DND-41 (cell line): ENCODE measurements at regions not wholly inside any gene's neighbourhood (a gene's known extent, or its start where the extent isn't known, plus 50 kb on each side); places are given as distances from the start of the nearest gene placed in this dataset.
A peak's percentile ranks its signal among the peaks of the same experiment; 100 is the strongest.

Experiments
- ATAC-seq: fragments of 200-7000 bp; cut with Tn5 transposase; 3 replicates; pipeline ENCODE4 v1.9.1; 2021; ENCODE audit warnings: low read depth; ENCODE audit not compliant: insufficient read depth
- DNase-seq: peaks from one replicate; pipeline ENCODE4 v3.0.0-alpha.2; 2020
- H2AFZ ChIP-seq: 2 replicates; pipeline ENCODE4 v1.6.0; 2012; ENCODE audit warnings: low read depth, low read length
- H3K27ac ChIP-seq: 2 replicates; pipeline ENCODE4 v1.5.1; 2012; ENCODE audit warnings: low read length, inconsistent platforms
- H3K27me3 ChIP-seq: fragments of 200-600 bp; sonication (generic); 2 replicates; pipeline ENCODE4 v1.6.0; 2012; ENCODE audit warnings: low read length, mild to moderate bottlenecking, inconsistent platforms; ENCODE audit not compliant: insufficient read depth, poor library complexity
- H3K36me3 ChIP-seq: 2 replicates; pipeline ENCODE4 v1.5.1; 2012; ENCODE audit warnings: low read length, inconsistent platforms; ENCODE audit not compliant: insufficient read depth
- H3K4me1 ChIP-seq: 2 replicates; pipeline ENCODE4 v1.5.1; 2012; ENCODE audit warnings: mild to moderate bottlenecking, low read length; ENCODE audit not compliant: insufficient read depth
- H3K4me2 ChIP-seq: 2 replicates; pipeline ENCODE4 v1.6.0; 2012; ENCODE audit warnings: mild to moderate bottlenecking, moderate library complexity, low read length, inconsistent platforms; ENCODE audit not compliant: insufficient read depth
- H3K4me3 ChIP-seq, 2 experiments: fragments of 200-600 bp in 1 of 2; shearing (Covaris generic) in 1 of 2; 2 replicates each; pipeline ENCODE4 v1.5.1; 2012 to 2016; ENCODE audit warnings: inconsistent platforms in 2 of 2, low read length in 2 of 2, mild to moderate bottlenecking in 2 of 2, low read depth in 1 of 2, moderate library complexity in 1 of 2
- H3K79me2 ChIP-seq: 2 replicates; pipeline ENCODE4 v1.6.0; 2012; ENCODE audit warnings: low read length, inconsistent platforms; ENCODE audit not compliant: insufficient read depth
- H3K9ac ChIP-seq: 2 replicates; pipeline ENCODE4 v1.6.0; 2012; ENCODE audit warnings: low read depth, mild to moderate bottlenecking, inconsistent platforms, low read length, moderate library complexity
- H3K9me3 ChIP-seq: 2 replicates; pipeline ENCODE4 v1.5.1; 2012; ENCODE audit warnings: low read length, moderate library complexity, mild to moderate bottlenecking, inconsistent platforms; ENCODE audit not compliant: insufficient read depth, severe bottlenecking
- H4K20me1 ChIP-seq: 2 replicates; pipeline ENCODE4 v1.6.0; 2012; ENCODE audit warnings: low read length; ENCODE audit not compliant: insufficient read depth
- CTCF ChIP-seq: IDR thresholded peaks from 2 replicates; pipeline ENCODE4 v1.5.1; 2012; ENCODE audit warnings: borderline replicate concordance, low read length, moderate library complexity, mild to moderate bottlenecking; ENCODE audit not compliant: poor library complexity, severe bottlenecking; ENCODE audit errors: extremely low read depth
- EZH2 ChIP-seq: IDR thresholded peaks from 3 replicates; pipeline ENCODE4 v1.6.1; 2012; ENCODE audit warnings: borderline replicate concordance, low read depth, mild to moderate bottlenecking, moderate library complexity, low read length, inconsistent platforms; ENCODE audit not compliant: severe bottlenecking

- H3K36me3 ChIP-seq = no peaks in the 10 kb centered on the region
- H3K79me2 ChIP-seq = no peaks in the 10 kb centered on the region
- DNase-seq (peak; percentile 77), ATAC-seq (peak; percentile 90)
- H3K4me1 ChIP-seq = peaks cover 24% of the 10 kb centered on the region
- H3K9ac ChIP-seq = peak overlapping the region; percentile 16; the same call in 1 of the 2 replicates
- H3K4me3 ChIP-seq = no peak overlapping the region
- TF ChIP-seq CTCF (peak; percentile 36), EZH2 (no peak)
- peak overlapping the region; percentile 75 for H3K27ac ChIP-seq
- H2AFZ ChIP-seq = peak overlapping the region; percentile 33; the same call in 1 of the 2 replicates
- no peaks in the 10 kb centered on the region for H4K20me1 ChIP-seq
- H3K9me3 ChIP-seq = no peaks in the 10 kb centered on the region
- peak overlapping the region; percentile 50 for H3K4me2 ChIP-seq
- no peaks in the 10 kb centered on the region for H3K27me3 ChIP-seq
Measured at GRCh38 chr1:56156971-56157876, 422.1 kb downstream of the PLPP3 start.

- no peaks in the 10 kb centered on the region for H3K9me3 ChIP-seq
- H3K9ac ChIP-seq = no peak overlapping the region
- H4K20me1 ChIP-seq = no peaks in the 10 kb centered on the region
- peaks cover 24% of the 10 kb centered on the region for H3K4me1 ChIP-seq
- H2AFZ ChIP-seq = no peak overlapping the region
- H3K79me2 ChIP-seq = no peaks in the 10 kb centered on the region
- H3K27me3 ChIP-seq = no peaks in the 10 kb centered on the region
- H3K36me3 ChIP-seq = no peaks in the 10 kb centered on the region
- no peak for DNase-seq
- H3K4me3 ChIP-seq = no peak overlapping the region
- H3K4me2 ChIP-seq = no peak overlapping the region
- H3K27ac ChIP-seq = no peak overlapping the region
- TF ChIP-seq CTCF (no peak), EZH2 (no peak)
- ATAC-seq = no peak
Measured at GRCh38 chr1:56153276-56153675, 426.1 kb downstream of the PLPP3 start.

- Histone ChIP-seq H3K27me3 (no peaks in the 10 kb centered on the region), H3K4me2 (no peak overlapping the region), H3K4me3 (no peak overlapping the region), H3K79me2 (no peaks in the 10 kb centered on the region), H3K4me1 (peaks cover 18% of the 10 kb centered on the region), H3K27ac (no peak overlapping the region), H3K9me3 (no peaks in the 10 kb centered on the region), H3K36me3 (no peaks in the 10 kb centered on the region), H4K20me1 (no peaks in the 10 kb centered on the region), H3K9ac (no peak overlapping the region), H2AFZ (no peak overlapping the region)
- no peak for TF ChIP-seq CTCF
- TF ChIP-seq EZH2 = no peak
- DNase-seq (no peak), ATAC-seq (no peak)
Measured at GRCh38 chr1:56152635-56153034, 426.7 kb downstream of the PLPP3 start.
